HG03066 (cell line): ENCODE measurements at regions not wholly inside any gene's neighbourhood (a gene's known extent, or its start where the extent isn't known, plus 50 kb on each side); places are given as distances from the start of the nearest gene placed in this dataset.

Source experiments
- ATAC-seq: cut with Tn5 transposase; IDR thresholded peaks from one replicate; pipeline ENCODE4 v1.9.1; 2021; ENCODE audit warnings: low read depth; ENCODE audit not compliant: unreplicated experiment

DNA sequence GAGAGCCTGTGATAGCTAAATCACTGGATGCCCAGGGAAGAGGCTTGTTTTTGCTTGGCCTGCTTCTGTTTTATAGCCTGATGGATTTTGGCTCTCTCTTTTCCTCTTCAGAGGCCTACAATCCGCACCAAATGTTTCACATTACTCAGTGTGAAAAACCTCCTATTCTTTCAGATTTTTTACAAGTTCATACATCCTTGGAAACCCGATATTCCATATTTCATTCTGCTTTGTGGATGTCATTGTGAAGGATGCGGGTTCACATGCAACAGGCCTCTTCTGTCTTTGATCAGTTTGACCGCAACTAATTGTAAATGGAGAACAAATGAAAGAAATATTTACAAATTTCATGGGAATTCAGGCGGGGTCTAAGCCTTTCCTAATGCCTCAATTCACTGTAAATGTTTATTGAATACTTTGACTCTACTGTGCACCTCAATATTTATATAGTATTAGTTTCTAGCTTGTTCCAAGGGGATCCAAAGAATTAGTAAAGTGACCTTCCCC, 269.9 kb downstream of the DMRT2 start:
- no peak for ATAC-seq

DNA sequence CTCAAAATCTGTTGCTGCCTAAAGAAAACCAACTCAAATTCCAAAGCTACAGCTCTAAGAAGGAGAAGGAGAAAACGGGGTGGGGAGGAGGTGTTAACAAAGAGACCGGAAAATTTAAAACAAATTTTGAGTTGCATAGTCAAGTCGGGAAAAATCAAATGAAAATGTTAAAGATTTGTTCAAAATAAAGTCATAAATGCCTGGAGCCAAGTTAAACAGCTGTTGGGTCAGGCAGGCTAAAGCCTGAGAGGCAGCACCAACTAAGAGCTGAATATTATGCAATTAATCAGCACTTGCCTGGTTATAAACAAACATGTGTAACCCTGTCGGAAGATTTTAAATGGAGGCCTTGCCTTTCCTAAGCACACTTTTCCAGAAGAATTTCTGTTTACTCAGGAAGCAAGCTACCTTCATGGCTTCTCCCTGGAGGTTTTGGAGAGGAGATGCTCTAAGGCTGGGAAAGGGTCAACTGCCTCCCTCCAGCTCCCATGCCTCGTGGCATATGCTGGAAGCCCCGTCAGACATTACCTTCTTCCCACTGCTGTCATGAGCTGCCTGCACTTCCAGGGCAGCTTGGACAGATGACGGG, 270.5 kb downstream of the DMRT2 start:
- no peak for ATAC-seq

GRCh38 chr9:1327467-1327866, 277.3 kb downstream of the DMRT2 start:
- ATAC-seq = no peak

GRCh38 chr9:1328341-1328740, 278.2 kb downstream of the DMRT2 start:
- no peak for ATAC-seq

GRCh38 chr9:1331546-1332038, 281.4 kb downstream of the DMRT2 start:
- ATAC-seq = no peak

- no peak for ATAC-seq
Observed at GRCh38 chr9:1332156-1332555, 282.0 kb downstream of the DMRT2 start.

DNA sequence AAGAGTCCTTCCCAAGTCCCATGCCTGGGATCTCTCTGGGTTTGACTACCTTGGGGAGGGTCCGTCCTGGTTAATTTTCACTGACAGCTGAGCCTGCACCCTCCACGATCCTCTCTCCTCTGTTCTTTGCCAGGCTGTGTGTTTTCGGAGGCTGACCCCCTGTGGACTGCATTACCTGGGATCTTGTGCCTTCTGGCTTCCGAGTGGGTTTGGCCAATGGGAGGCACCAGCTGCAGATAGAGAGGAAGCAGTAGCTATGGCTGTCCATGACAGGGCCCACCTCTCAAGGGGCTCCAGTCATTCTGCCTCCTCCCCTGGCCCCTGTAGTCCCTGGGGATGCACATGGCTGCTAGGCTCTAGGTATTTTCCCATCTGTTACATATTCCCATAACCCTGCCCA, 285.0 kb downstream of the DMRT2 start:
- ATAC-seq = no peak

- no peak for ATAC-seq
Observed at GRCh38 chr9:1337169-1337568, 287.0 kb downstream of the DMRT2 start.

- ATAC-seq = no peak
Observed at GRCh38 chr9:1340390-1340789, 290.2 kb downstream of the DMRT2 start.

- ATAC-seq = no peak
Observed at GRCh38 chr9:1353291-1353690, 303.1 kb downstream of the DMRT2 start.

- ATAC-seq = no peak
Observed at GRCh38 chr9:1354086-1354485, 303.9 kb downstream of the DMRT2 start.

GRCh38 chr9:1354606-1355005, 304.4 kb downstream of the DMRT2 start:
- ATAC-seq = no peak

- ATAC-seq = no peak
Observed at GRCh38 chr9:1355656-1356055, 305.5 kb downstream of the DMRT2 start.

DNA sequence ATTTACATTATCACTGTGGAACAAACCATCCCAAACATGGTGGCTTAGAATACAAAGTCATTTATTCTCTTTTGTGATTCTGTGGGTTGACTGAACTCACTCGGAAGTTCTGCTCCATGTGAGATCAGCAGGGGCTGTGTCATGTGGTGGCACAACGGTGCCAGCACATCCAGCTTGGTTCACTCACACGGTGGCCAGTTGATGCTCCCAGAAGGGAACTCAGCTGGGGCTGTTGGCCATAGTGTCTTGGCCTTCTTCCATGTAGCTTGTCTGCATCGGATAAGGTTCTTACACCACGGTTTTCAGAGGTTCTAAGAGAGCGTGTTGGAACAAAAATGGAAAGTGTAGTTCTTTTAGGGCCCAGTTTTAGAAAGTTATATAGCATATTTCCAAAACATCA, 312.7 kb downstream of the DMRT2 start:
- no peak for ATAC-seq

DNA sequence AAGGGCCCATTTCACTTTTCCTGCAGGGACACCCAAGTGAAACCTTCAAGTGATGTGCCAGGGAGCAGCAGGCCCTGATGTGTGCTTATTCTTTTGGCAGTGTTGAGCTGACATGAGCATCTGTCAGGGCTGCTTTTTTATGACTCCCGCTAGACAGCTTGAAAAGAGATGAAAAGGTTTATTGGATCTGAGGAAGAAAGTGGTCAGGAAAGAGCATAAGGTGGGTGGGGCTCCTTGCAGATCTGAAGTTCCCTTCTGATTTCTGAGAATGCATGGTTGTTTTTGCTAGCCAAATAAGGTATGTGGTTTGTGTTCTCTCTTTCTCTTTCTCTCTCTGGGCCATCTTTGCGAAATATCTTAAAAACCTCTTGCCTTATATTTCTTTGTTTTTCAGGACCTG, 316.1 kb downstream of the DMRT2 start:
- no peak for ATAC-seq

- no peak for ATAC-seq
Observed at GRCh38 chr9:1369297-1369696, 319.1 kb downstream of the DMRT2 start.

- no peak for ATAC-seq
Observed at GRCh38 chr9:1373445-1373844, 323.3 kb downstream of the DMRT2 start.

DNA sequence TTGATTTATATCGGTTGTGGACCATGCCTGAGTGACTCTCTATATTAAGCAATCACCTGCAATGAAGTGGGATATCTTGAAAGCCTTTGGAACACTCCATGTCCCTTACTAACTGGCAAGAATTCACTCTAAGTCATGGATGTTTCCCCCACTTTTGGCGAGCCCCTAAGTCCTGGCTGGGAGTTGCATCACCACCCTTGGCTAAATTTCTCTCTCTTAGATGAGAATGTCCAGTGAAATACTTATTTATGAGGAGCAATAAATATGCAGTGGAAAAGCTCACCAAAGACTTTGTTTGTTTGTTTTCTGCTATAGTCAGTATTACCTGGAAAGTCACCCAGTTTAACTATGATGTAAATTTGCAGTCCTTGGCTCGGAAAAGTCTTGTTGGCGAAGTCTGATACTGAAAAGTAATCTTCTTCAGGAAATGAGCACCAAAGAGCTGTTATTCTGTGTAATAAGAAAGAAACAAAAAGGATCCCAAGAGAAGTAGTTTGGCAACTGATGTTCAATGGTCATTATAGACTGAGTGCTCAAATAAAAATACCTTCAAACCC, 333.8 kb downstream of the DMRT2 start:
- no peak for ATAC-seq

GRCh38 chr9:1384816-1385215, 334.7 kb downstream of the DMRT2 start:
- no peak for ATAC-seq

- ATAC-seq = no peak
Observed at GRCh38 chr9:1386420-1386819, 336.3 kb downstream of the DMRT2 start.

GRCh38 chr9:1388216-1388615, 338.1 kb downstream of the DMRT2 start:
- ATAC-seq = no peak

DNA sequence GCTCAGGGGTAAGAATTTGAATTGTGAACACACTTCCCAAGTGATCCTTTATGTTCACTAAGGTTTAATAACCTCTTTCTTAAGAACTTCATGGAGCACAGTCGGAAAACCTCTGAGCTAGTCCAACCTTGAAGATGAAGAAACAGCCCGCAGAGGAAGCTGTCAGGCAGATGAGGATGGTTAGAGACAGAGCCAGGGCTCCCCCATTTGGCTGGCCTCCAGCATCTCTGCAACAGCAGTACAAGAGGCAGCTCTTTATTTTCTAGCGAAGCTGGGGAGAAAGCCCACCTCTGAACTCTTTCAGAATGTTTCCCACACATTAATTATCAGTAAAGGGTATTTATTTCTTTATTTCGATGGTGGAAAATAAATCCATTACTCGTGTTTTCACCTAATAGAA, 350.8 kb downstream of the DMRT2 start:
- ATAC-seq = no peak

- ATAC-seq = no peak
Observed at GRCh38 chr9:1404940-1405339, 354.8 kb downstream of the DMRT2 start.
